ENCODE measurements at regions not wholly inside any gene's neighbourhood (a gene's known extent, or its start where the extent isn't known, plus 50 kb on each side); places are given as distances from the start of the nearest gene placed in this dataset.
A peak's percentile ranks its signal among the peaks of the same experiment; 100 is the strongest.

DNA sequence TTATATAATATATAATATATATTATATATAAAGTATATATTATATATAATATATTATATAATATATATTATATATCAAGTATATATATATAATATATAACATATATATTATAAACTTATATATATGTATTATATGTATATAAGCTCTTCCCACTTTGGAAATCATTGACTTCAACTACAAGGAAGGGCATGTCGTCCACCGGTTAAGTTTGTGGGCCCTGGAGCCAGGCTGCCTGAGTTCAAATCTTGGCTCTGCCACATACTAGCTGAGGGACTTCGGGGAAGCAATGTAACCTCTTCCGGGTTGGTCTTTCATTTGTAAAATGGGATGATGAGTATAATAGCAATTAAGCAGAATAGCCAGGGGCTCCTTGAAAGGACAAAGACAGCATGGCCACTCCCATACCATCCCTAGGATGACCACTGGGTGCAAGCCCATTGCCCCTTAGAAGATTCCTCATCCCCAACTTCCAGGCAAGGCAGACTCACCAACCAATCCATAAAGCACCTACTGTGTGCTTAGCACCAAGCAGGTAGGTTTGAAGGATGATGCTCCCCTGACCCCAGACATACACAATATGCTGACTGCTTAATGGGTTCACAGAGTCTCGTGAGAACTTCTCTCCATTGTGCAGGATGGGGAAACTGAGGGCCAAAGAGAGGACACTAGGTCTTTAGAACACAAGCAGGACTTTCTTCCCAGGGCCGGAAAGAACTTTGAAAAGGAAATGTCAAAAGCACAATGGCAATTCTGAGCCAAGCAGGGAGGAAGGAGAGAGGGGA lies 163.2 kb downstream of the MRPL14 start:
- Mint-ChIP-seq H3K27ac (no peak overlapping the region), H3K36me3 (ENCODE audit: low read depth) (no peaks in the 10 kb centered on the region), H3K9me3 (no peaks in the 10 kb centered on the region), H3K27me3 (peaks cover 12% of the 10 kb centered on the region), H3K4me1 (no peaks in the 10 kb centered on the region), H3K4me3 (no peak overlapping the region)
- no peak for ATAC-seq (replicated peaks)

DNA sequence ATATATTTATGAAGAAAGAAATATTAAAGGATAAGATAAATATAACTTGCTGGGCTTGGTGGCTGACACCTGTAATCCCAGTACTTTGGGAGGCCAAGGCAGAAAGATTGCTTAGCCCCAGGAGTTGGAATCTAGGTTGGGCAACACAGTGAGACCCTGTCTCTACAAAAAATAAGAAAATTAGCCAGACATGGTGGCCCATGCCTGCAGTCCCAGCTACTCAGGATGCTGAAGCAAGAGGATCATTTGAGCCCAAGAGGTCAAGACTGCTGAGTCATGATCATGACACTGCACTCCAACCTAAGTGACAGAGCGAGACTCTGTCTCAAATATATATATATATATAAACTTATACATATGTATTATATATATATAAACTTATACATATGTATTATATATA lies 164.0 kb downstream of the MRPL14 start:
- H3K27ac Mint-ChIP-seq = no peak overlapping the region
- no peaks in the 10 kb centered on the region for H3K4me1 Mint-ChIP-seq
- H3K4me3 Mint-ChIP-seq = no peak overlapping the region
- H3K36me3 Mint-ChIP-seq (ENCODE audit: low read depth) = no peaks in the 10 kb centered on the region
- no peaks in the 10 kb centered on the region for H3K9me3 Mint-ChIP-seq
- no peak for ATAC-seq (replicated peaks)
- peaks cover 17% of the 10 kb centered on the region for H3K27me3 Mint-ChIP-seq

DNA sequence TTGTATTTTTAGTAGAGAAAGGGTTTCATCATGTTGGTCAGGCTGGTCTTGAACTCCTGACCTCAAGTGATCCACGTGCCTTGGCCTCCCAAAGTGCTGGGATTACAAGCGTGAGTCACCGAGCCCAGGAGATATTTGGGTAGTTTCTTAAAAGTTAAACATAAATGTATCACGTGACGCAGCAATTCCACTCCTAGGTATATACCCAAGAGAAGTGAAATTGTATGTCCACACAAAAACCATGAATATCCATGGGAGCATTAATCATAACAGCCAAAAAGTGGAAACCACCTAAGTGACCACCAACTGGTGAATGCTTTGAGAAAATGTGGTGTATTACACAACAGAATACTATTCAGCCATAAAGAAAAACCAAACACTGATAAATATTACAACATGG lies 164.8 kb downstream of the MRPL14 start:
- Mint-ChIP-seq H3K4me3 (no peak overlapping the region), H3K27ac (no peak overlapping the region), H3K27me3 (peaks cover 19% of the 10 kb centered on the region), H3K36me3 (ENCODE audit: low read depth) (no peaks in the 10 kb centered on the region), H3K9me3 (no peaks in the 10 kb centered on the region), H3K4me1 (no peaks in the 10 kb centered on the region)
- no peak for ATAC-seq (replicated peaks)

DNA sequence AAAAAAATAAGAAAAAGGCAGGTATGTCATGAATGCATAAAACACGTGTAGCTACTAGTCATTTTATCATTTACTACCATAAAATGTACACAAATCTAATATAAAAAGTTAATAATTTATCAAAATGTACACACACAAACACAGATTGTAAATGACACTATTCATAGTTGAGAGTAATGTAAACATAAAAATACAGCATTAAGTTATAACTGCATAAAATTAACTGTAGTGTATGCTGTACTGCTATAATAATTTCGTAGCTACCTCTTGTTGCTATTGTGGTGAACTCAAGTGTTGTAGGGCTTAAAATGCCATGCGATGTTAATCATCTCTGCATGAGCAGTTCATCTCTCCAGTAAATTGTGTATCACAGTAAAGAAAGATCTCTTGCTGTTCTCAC lies 170.0 kb downstream of the MRPL14 start:
- Mint-ChIP-seq H3K4me3 (no peak overlapping the region), H3K36me3 (ENCODE audit: low read depth) (no peaks in the 10 kb centered on the region), H3K27me3 (peaks cover 25% of the 10 kb centered on the region), H3K27ac (no peak overlapping the region), H3K4me1 (no peaks in the 10 kb centered on the region), H3K9me3 (peaks cover 5% of the 10 kb centered on the region)
- no peak for ATAC-seq (replicated peaks)

DNA sequence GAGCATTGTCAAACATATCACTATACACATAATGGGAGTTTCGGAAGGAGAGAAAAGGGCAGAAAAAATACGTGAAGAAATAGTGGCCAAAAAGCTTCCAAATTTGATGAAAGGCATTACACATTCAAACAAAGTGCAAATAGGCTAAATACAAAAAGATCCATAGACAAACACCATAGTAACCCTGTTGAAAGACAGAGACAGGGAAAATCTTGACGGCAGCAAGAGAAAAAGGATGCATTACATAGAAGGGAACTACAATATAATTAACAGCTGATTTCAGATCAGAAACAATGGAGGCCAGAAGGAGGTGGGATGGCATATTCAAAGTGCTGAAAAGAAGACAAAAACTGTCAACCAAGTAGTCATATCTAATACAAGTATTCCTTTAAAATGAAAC lies 170.8 kb downstream of the MRPL14 start:
- Mint-ChIP-seq H3K4me1 (no peaks in the 10 kb centered on the region), H3K9me3 (peaks cover 5% of the 10 kb centered on the region), H3K27me3 (peaks cover 20% of the 10 kb centered on the region), H3K36me3 (ENCODE audit: low read depth) (no peaks in the 10 kb centered on the region), H3K4me3 (no peak overlapping the region), H3K27ac (no peak overlapping the region)
- no peak for ATAC-seq (replicated peaks)

DNA sequence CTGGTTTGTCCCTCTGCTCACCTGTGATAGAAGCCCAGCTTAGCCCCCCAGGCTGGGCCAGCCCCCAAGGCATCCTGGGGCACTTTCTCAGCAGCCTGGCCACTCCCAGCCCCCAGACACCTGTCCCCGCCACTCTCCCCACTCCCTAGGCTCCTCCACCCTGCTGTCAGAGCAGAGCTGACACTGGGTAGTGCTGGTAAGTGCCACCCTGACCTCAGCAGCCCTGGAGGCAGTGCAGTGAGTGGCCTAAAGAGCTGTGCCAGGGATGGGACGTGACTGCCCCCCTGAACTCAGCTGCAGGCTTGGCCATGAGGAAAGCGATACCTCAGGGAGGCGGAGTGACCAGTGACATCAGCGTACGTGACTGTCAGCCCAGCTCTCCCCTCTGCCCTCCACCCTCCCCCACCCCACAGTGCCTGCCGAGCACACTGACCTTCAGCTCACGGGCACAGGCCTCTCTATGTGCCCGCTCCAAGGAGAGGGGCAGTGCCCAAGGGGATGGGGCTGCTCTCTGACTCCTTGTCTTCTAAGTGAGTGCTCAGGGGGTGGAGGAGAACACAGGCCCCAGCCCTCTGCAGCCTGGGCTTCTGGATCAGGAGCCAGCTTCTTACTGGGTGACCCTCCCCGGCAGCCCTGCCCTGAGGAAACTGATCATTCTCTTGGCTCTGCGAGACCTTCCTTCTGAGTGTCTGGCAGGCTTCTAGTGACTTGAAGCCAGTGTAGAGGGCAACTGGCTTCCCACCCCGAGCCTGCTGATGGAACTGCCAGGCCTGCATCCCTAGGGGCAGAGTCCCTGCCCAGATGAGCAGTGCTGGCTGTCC lies 172.7 kb downstream of the MRPL14 start:
- Mint-ChIP-seq H3K4me3 (no peak overlapping the region), H3K36me3 (ENCODE audit: low read depth) (no peaks in the 10 kb centered on the region), H3K27me3 (peaks cover 19% of the 10 kb centered on the region), H3K4me1 (no peaks in the 10 kb centered on the region), H3K9me3 (peaks cover 5% of the 10 kb centered on the region), H3K27ac (no peak overlapping the region)
- no peak for ATAC-seq (replicated peaks)

DNA sequence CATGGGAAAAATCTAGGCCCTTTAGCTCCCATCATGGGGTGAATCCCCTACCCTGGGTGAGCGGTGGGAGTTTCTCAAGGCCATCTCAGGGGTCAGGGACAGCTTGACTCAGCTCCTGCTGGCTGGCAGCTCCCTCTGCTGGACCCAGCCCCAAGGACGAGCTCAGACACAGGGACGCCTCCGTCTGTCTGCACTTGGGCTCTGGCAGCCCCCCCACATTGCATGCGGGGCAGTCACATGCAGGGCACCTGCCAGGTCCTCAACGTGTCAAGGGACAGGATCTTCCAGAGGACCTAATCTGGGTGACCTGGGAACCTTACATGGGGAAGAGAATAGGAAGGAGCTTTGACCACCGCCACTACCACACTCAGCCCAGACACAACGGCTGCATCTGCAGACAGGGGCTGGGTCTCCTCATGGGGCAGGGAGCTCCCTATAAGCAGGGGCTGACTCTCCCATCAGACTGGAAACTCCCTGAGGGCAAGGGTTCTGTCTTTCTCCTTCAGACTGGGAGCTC lies 173.4 kb downstream of the MRPL14 start:
- no peak for ATAC-seq (replicated peaks)
- H3K36me3 Mint-ChIP-seq (ENCODE audit: low read depth) = no peaks in the 10 kb centered on the region
- no peaks in the 10 kb centered on the region for H3K4me1 Mint-ChIP-seq
- no peak overlapping the region for H3K27ac Mint-ChIP-seq
- peaks cover 5% of the 10 kb centered on the region for H3K9me3 Mint-ChIP-seq
- H3K4me3 Mint-ChIP-seq = no peak overlapping the region
- H3K27me3 Mint-ChIP-seq = peaks cover 19% of the 10 kb centered on the region

DNA sequence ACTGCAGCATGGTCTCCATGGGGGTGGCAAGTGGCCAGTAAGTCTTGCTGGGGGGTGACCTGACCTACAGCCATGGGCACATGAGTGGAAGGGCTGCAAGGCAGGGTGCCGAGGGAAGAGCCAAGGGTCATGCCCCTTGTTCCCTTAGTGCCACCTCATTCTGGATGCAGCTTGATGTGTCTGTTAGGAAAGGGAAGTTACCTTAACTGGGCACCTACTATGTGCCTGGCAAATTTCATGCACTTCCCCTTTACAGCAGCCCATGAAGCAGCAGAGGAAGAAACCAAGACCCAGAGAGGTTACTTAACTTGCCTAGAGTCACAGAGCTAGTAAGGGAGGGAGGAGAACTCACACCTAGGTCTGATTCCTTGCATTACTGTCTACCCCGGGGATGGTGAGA lies 174.0 kb downstream of the MRPL14 start:
- H3K27ac Mint-ChIP-seq = no peak overlapping the region
- H3K4me3 Mint-ChIP-seq = no peak overlapping the region
- peaks cover 5% of the 10 kb centered on the region for H3K9me3 Mint-ChIP-seq
- H3K36me3 Mint-ChIP-seq (ENCODE audit: low read depth) = no peaks in the 10 kb centered on the region
- H3K4me1 Mint-ChIP-seq = no peaks in the 10 kb centered on the region
- peaks cover 16% of the 10 kb centered on the region for H3K27me3 Mint-ChIP-seq
- no peak for ATAC-seq (replicated peaks)

DNA sequence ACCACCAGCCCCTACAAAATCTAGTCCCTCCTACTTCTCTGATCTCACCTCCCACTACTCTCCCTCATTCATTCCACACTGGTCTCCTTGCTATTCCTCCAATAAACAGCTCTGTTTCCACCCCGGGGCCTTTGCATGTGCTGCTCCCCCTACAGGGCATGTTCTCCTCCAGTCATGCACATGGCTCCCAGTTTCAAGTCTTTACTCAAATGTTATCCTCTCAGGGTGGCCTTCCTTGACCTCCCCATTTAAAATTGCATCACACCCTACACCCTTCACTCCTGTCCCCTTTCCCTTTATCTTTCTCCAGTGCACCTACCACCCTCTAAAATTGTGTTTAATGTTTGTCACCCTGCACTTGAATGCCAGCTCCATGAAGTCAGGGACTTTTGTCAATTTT lies 174.5 kb downstream of the MRPL14 start:
- Mint-ChIP-seq H3K27ac (no peak overlapping the region), H3K27me3 (peaks cover 15% of the 10 kb centered on the region), H3K4me1 (no peaks in the 10 kb centered on the region), H3K36me3 (ENCODE audit: low read depth) (no peaks in the 10 kb centered on the region), H3K4me3 (no peak overlapping the region), H3K9me3 (peaks cover 5% of the 10 kb centered on the region)
- ATAC-seq (replicated peaks) = no peak

DNA sequence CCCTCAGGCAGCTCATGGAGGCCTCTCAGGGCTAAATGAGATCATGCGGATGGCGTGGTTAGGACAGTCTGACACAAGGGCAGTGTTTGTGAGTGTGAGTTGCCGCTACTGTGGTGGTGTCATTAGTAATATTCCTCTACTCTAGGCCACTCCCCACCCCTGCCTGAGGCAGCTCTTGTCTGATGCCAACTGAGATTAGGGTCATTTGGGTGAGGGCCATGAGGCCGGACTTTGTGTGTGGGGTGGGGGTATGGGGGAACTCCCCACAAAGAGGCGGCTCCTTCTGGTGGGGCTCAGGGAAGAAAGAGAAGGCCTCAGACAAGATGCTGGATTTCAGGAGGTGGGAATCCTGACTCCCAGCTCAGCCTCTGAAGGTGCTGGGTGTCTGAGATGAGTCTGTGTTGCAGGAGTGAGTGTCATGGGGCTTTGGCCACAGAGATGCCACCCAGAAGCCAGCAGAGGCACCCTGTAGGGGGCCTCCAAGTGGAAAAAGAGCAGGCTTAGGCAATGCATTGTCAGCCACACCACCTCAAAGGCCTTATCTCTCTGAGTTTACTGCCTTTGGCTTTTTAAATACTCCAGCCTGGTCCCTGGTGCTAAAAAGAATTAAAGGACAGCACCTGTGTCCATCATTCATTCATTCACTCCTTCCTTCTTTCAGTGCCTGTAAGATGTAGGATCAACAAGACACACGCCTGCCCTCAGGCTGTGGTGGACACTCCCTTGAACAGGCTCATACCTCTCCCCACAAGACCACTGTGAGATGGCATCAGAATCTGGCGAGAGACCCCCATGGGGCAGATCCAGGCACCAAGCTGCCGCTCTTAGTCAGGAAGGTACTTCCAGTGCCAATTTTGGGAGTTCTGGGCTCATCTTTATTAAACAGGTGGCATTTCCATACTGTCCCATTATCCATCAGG lies 175.2 kb downstream of the MRPL14 start:
- no peak overlapping the region for H3K4me3 Mint-ChIP-seq

DNA sequence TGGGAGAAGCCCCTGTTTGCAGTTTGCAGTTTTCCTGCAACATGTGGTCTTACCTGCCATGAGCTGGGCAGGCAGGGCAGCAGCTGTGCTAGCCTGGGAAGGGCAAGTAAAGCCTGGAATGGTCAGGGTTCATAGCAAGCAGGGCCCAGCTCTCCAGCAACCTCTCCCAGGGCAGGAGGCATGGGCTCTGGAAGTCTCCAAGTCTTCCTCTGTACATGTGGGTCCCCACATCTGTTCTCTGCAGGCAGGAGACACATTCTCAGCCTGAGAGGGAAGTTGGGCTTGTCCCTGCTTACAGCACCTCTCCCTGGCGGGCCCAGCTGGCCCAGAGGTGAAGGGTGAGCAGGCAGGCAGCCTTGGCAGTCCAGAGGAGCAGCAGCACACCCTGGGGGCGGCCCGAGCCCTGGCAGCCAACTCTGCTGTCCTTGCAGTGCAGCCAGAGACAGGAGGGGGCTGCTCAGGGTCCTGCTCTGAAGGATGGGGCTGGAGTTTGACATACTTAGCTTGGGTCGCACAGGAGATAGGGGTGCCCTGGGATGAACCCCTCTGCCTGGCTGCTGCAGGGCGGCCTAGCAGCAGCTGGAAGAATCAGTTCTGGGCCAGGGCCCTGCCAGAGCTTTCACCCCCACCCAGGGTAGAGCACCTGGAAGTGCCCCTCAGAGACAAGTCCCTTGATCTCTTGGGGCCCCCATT lies 176.0 kb downstream of the MRPL14 start:
- Mint-ChIP-seq H3K4me1 (no peaks in the 10 kb centered on the region), H3K27me3 (peaks cover 6% of the 10 kb centered on the region), H3K36me3 (ENCODE audit: low read depth) (no peaks in the 10 kb centered on the region), H3K4me3 (no peak overlapping the region), H3K27ac (no peak overlapping the region), H3K9me3 (peaks cover 2% of the 10 kb centered on the region)
- peak; percentile 37 for ATAC-seq (replicated peaks)

More for the DNA sequence above, 175.2 kb downstream of the MRPL14 start:
- Mint-ChIP-seq H3K4me1 (no peaks in the 10 kb centered on the region), H3K27ac (no peak overlapping the region), H3K9me3 (peaks cover 5% of the 10 kb centered on the region), H3K27me3 (peaks cover 11% of the 10 kb centered on the region), H3K36me3 (ENCODE audit: low read depth) (no peaks in the 10 kb centered on the region)
- no peak for ATAC-seq (replicated peaks)

DNA sequence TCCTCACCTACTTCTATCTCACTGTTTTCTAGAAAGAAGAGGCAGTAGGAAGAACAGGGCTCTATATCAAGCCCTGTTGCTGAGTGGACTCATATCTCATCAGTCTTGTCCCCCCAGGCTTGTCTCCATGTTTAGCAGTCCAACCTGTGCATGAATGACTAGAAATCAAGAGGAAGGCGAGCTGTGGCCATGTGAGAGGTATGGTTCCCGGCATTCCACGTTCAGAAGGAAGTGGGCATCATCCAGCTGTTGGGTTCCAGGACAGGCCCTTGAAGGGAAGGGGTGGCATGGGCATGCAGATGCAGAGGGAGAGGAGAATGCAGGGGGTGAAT lies 176.6 kb downstream of the MRPL14 start:
- peaks cover 5% of the 10 kb centered on the region for H3K27me3 Mint-ChIP-seq
- no peaks in the 10 kb centered on the region for H3K9me3 Mint-ChIP-seq
- no peak for ATAC-seq (replicated peaks)
- H3K4me3 Mint-ChIP-seq = no peak overlapping the region
- no peak overlapping the region for H3K27ac Mint-ChIP-seq
- H3K36me3 Mint-ChIP-seq (ENCODE audit: low read depth) = no peaks in the 10 kb centered on the region
- no peaks in the 10 kb centered on the region for H3K4me1 Mint-ChIP-seq

DNA sequence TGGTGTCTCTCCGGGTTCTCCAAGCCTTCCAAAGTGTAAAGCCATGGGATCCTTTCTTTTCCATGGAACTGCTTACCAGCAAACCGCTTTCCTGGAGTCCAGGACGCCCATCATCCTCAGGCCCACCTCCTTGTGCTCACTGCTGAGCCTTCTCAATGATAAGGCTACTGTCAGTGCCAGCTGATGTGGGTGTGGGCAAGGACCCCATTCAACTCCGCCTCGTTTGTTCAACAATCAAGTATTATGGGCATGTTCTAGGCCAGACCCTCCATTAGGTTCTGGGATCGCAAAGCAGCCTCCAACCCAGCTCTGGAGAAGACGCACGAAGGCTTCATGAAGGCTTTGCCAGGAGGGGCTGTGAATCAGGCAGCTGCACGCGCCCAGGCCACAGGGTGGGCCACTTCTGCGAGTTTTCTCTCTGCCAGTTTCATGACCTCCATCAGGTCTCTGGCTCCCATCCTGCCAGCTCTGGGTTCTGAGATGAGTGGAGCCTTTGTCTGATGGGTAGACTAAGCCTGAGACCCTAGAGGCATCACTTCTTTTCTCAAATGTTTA lies 177.1 kb downstream of the MRPL14 start:
- Mint-ChIP-seq H3K4me1 (no peaks in the 10 kb centered on the region), H3K9me3 (no peaks in the 10 kb centered on the region), H3K27me3 (peaks cover 5% of the 10 kb centered on the region), H3K27ac (no peak overlapping the region), H3K4me3 (no peak overlapping the region), H3K36me3 (ENCODE audit: low read depth) (no peaks in the 10 kb centered on the region)
- ATAC-seq (replicated peaks) = no peak
